ENCODE measurements at regions not wholly inside any gene's neighbourhood (a gene's known extent, or its start where the extent isn't known, plus 50 kb on each side); places are given as distances from the start of the nearest gene placed in this dataset.

- FAIRE-seq: no peak
- CTCF ChIA-PET: no interaction called here
Observed at GRCh38 chr2:30321466-30321865, 90.1 kb downstream of the LBH start.

More at GRCh38 chr2:30321466-30321865, 90.1 kb downstream of the LBH start:
- H3K79me2 ChIP-seq (ENCODE audit: control insufficient read depth, insufficient read depth, low read length): no peaks in the 10 kb centered on the region
- no peaks in the 10 kb centered on the region for H3K4me1 ChIP-seq (ENCODE audit: control insufficient read depth, extremely low read depth, insufficient read depth, low read length)
- dilution Hi-C loops (cut with MboI; ENCODE audit: extremely low pct_ligation_motif_present, low sequenced_read_pairs): no loop called here
- H3K27ac ChIP-seq (ENCODE audit: insufficient read depth, low read depth, low read length): no peak overlapping the region
- DNase-seq (ENCODE audit: low read depth, low spot score): no peak
- intact Hi-C loops (cut with micrococcal nuclease): no loop called here
- TF ChIP-seq CTCF (IDR thresholded peaks at IDR 0.05; ENCODE audit: extremely low read depth in 1 of 2, insufficient read depth in 1 of 2, low read depth in 1 of 2, low read length in 2 of 2) (no peak), EZH2 (IDR thresholded peaks at IDR 0.05; ENCODE audit: borderline replicate concordance, low read depth, low read length, severe bottlenecking) (no peak), MYC (IDR thresholded peaks at IDR 0.05; ENCODE audit: low read depth, low read length) (no peak), POLR2A (IDR thresholded peaks at IDR 0.05; ENCODE audit: low read depth, low read length) (no peak), JUN (IDR thresholded peaks at IDR 0.05; ENCODE audit: borderline replicate concordance, insufficient read depth, insufficient read length, low read depth) (no peak), MAX (IDR thresholded peaks at IDR 0.05; ENCODE audit: insufficient read depth, insufficient read length) (no peak), FOS (IDR thresholded peaks at IDR 0.05; ENCODE audit: borderline replicate concordance, insufficient read depth, low read length) (no peak), GATA2 (IDR thresholded peaks at IDR 0.05; ENCODE audit: insufficient read depth, insufficient read length, low read depth, low read length) (no peak), POLR2AphosphoS5 (IDR thresholded peaks at IDR 0.05; ENCODE audit: insufficient read depth, low read depth, low read length) (no peak)
- H3K4me3 ChIP-seq (replicated peaks in 1 of 3; ENCODE audit: insufficient read depth in 1 of 3, low read depth in 1 of 3, low read length in 3 of 3): no peak overlapping the region
- no peaks in the 10 kb centered on the region for H3K9me3 ChIP-seq (replicated peaks; ENCODE audit: control insufficient read depth, insufficient read depth, low read length)
- no peak overlapping the region for H2AFZ ChIP-seq (ENCODE audit: low read depth, low read length)
- H3K27me3 ChIP-seq (ENCODE audit: control insufficient read depth in 2 of 2, insufficient read depth in 2 of 2, low read length in 2 of 2): no peaks in the 10 kb centered on the region
- H3K36me3 ChIP-seq (ENCODE audit: control insufficient read depth in 2 of 2, extremely low read depth in 1 of 2, insufficient read depth in 2 of 2, low read length in 2 of 2): no peaks in the 10 kb centered on the region
- H4K20me1 ChIP-seq (replicated peaks; ENCODE audit: control insufficient read depth, extremely low read depth, insufficient read depth, low read length): no peaks in the 10 kb centered on the region
- no TSS peak for BruUV-seq (replicated peaks)
- H3K4me2 ChIP-seq (ENCODE audit: insufficient read depth, low read length): no peak overlapping the region
- H3K9ac ChIP-seq (replicated peaks; ENCODE audit: extremely low read depth, insufficient read depth, low read length): no peak overlapping the region
- POLR2A ChIA-PET: no interaction called here
- no peaks in the 10 kb centered on the region for H3K9me1 ChIP-seq (replicated peaks; ENCODE audit: control insufficient read depth, extremely low read depth, insufficient read depth, low read length)

Data from endothelial cell of umbilical vein (primary cell).